ENCODE measurements at regions not wholly inside any gene's neighbourhood (a gene's known extent, or its start where the extent isn't known, plus 50 kb on each side); places are given as distances from the start of the nearest gene placed in this dataset.
"Not testable (repeated sequence)": the region's sequence is repeated elsewhere in the genome, so short reads cannot be mapped to it uniquely, and the experiment has no call there.

GRCh38 chr9:105978826-105979225 is 284.5 kb downstream of the TMEM38B start:
- DNase-seq = no peak

GRCh38 chr9:105979290-105979689 is 284.9 kb downstream of the TMEM38B start:
- no peak for DNase-seq

GRCh38 chr9:105984714-105985113 is 290.4 kb downstream of the TMEM38B start:
- DNase-seq = no peak

- no peak for DNase-seq
Measured at GRCh38 chr9:105993116-105993854, 298.9 kb downstream of the TMEM38B start.

- no peak for DNase-seq
Measured at GRCh38 chr9:105993921-105994715, 299.8 kb downstream of the TMEM38B start.

- no peak for DNase-seq
Measured at GRCh38 chr9:105994970-105995369, 300.6 kb downstream of the TMEM38B start.

GRCh38 chr9:106017198-106017740 is 322.9 kb downstream of the TMEM38B start:
- no peak for DNase-seq

- no peak for DNase-seq
Measured at GRCh38 chr9:106019039-106019680, 324.8 kb downstream of the TMEM38B start.

GRCh38 chr9:106019702-106020101 is 325.4 kb downstream of the TMEM38B start:
- no peak for DNase-seq

- DNase-seq = no peak
Measured at GRCh38 chr9:106020186-106020585, 325.8 kb downstream of the TMEM38B start.

GRCh38 chr9:106023455-106023854 is 329.1 kb downstream of the TMEM38B start:
- no peak for DNase-seq

- no peak for DNase-seq
Measured at GRCh38 chr9:106025453-106025852, 331.1 kb downstream of the TMEM38B start.

- DNase-seq = not testable (repeated sequence)
Measured at GRCh38 chr9:106030146-106030545, 335.8 kb downstream of the TMEM38B start.

- no peak for DNase-seq
Measured at GRCh38 chr9:106032978-106033377, 338.6 kb downstream of the TMEM38B start.

GRCh38 chr9:106035806-106036205 is 341.5 kb downstream of the TMEM38B start:
- DNase-seq = no peak

- DNase-seq = no peak
Measured at GRCh38 chr9:106038266-106039001, 344.1 kb downstream of the TMEM38B start.

- DNase-seq = no peak
Measured at GRCh38 chr9:106039151-106039935, 345.0 kb downstream of the TMEM38B start.

- not testable (repeated sequence) for DNase-seq
Measured at GRCh38 chr9:106041920-106042319, 347.6 kb downstream of the TMEM38B start.

GRCh38 chr9:106051545-106051944 is 357.2 kb downstream of the TMEM38B start:
- DNase-seq = no peak

GRCh38 chr9:106052166-106052565 is 357.8 kb downstream of the TMEM38B start:
- no peak for DNase-seq

- no peak for DNase-seq
Measured at GRCh38 chr9:106052735-106053134, 358.4 kb downstream of the TMEM38B start.

- no peak for DNase-seq
Measured at GRCh38 chr9:106056328-106056727, 362.0 kb downstream of the TMEM38B start.
